Caco-2 (cell line): ENCODE measurements at regions not wholly inside any gene's neighbourhood (a gene's known extent, or its start where the extent isn't known, plus 50 kb on each side); places are given as distances from the start of the nearest gene placed in this dataset.

ENCODE experiments used
- BruUV-seq: library from RNA; stranded (reverse); fragments of 400-500 nt; replicated peaks from 2 replicates; lab custom pipeline; 2021; lab: Mats Ljungman, UMichigan
- CTCF ChIA-PET: fragments of 300-600 bp; sonication (Branson Sonifier 250); formaldehyde crosslinking; loops from one replicate; lab custom pipeline; 2022; ENCODE audit warnings: antibody characterized with exemption; lab: Charles Lee
- POLR2A ChIA-PET: fragments of 300-600 bp; sonication (Branson Sonifier 250); formaldehyde crosslinking; loops from one replicate; lab custom pipeline; 2022; ENCODE audit warnings: antibody characterized with exemption; lab: Charles Lee
- DNase-seq, 2 experiments: peaks; one replicate each; pipeline versions ENCODE4 v3.0.0 to v3.0.0-alpha.2; 2020 to 2022
- H3K27me3 ChIP-seq: replicated peaks from 2 replicates; pipeline ENCODE4 v1.6.0; 2011; ENCODE audit warnings: low read length; ENCODE audit not compliant: control insufficient read depth, insufficient read depth
- H3K36me3 ChIP-seq: 2 replicates; pipeline ENCODE4 v1.5.1; 2011; ENCODE audit warnings: low read length; ENCODE audit not compliant: control insufficient read depth, insufficient read depth
- H3K4me1 ChIP-seq: fragments of 250-450 bp; sonication (Bioruptor Pico); 2 replicates; pipeline ENCODE4 v1.5.1; 2020; ENCODE audit warnings: mild to moderate bottlenecking
- H3K4me3 ChIP-seq: 2 replicates; pipeline ENCODE4 v1.5.1; 2011; ENCODE audit warnings: low read depth, mild to moderate bottlenecking, control low read depth, low read length
- H3K9me3 ChIP-seq: fragments of 250-450 bp; sonication (Bioruptor Pico); 2 replicates; pipeline ENCODE4 v1.5.1; 2020; ENCODE audit warnings: mild to moderate bottlenecking, moderate library complexity
- H3K27ac Mint-ChIP-seq: one replicate; pipeline ENCODE4 v1.8.0; 2022; ENCODE audit warnings: mixed read lengths; ENCODE audit not compliant: unreplicated experiment
- H3K27me3 Mint-ChIP-seq: one replicate; pipeline ENCODE4 v1.8.0; 2022; ENCODE audit warnings: mixed read lengths; ENCODE audit not compliant: insufficient read depth, unreplicated experiment
- H3K36me3 Mint-ChIP-seq: one replicate; pipeline ENCODE4 v1.8.0; 2022; ENCODE audit warnings: mild to moderate bottlenecking, mixed read lengths; ENCODE audit not compliant: insufficient read depth, unreplicated experiment
- H3K4me1 Mint-ChIP-seq: one replicate; pipeline ENCODE4 v1.8.0; 2022; ENCODE audit warnings: low read depth, mixed read lengths; ENCODE audit not compliant: unreplicated experiment
- H3K4me3 Mint-ChIP-seq: one replicate; pipeline ENCODE4 v1.8.0; 2022; ENCODE audit warnings: mild to moderate bottlenecking, moderate library complexity, mixed read lengths; ENCODE audit not compliant: unreplicated experiment
- H3K9me3 Mint-ChIP-seq: one replicate; pipeline ENCODE4 v1.8.0; 2022; ENCODE audit warnings: mixed read lengths; ENCODE audit not compliant: unreplicated experiment
- intact Hi-C: fragments of 100-400 bp; cut with micrococcal nuclease; formaldehyde crosslinking; loops from one replicate; pipeline ENCODE4 v1.10.0; 2022; ENCODE audit not compliant: unreplicated experiment
- TF ChIP-seq, protein P1 (sequence below), 2 experiments: fragments of 200-600 bp in 1 of 2; IDR thresholded peaks; 1 replicate in 1 of 2; 2 replicates in 1 of 2; pipeline versions ENCODE4 v1.5.1 to v1.8.0; 2011 to 2022; ENCODE audit warnings: antibody characterized with exemption in 1 of 2, control low read depth in 1 of 2, inconsistent platforms in 1 of 2, low read depth in 1 of 2, low read length in 1 of 2, mild to moderate bottlenecking in 1 of 2, moderate library complexity in 1 of 2; ENCODE audit not compliant: insufficient read depth in 1 of 2, severe bottlenecking in 1 of 2, unreplicated experiment in 1 of 2

DNA sequence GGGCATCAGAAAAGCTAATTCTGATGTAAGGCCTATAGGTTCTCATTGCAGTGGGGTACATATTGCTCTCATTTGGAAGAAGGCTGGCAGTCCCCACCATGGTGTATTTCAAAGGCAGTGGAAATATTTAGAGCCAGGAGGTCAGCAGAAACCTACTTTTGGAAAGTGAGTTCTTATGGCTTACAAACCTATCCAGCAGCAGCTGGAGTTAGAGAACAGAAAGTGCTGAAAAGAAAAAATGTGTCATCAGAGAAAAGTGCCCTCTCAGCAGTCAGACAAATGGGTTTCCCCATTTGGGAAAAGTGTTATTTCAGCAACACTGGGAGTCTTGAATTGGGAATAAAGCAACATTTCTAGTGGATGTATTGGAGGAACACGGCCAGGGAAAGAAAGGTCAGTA, 105.7 kb upstream of the IGFBP3 start:
- H3K36me3 Mint-ChIP-seq, result no peaks in the 10 kb centered on the region
- H3K4me3 Mint-ChIP-seq, result no peak overlapping the region
- H3K4me1 ChIP-seq, result peaks cover 14% of the 10 kb centered on the region
- BruUV-seq, result no TSS peak
- ChIA-PET POLR2A (no interaction called here), CTCF (no interaction called here)
- H3K27ac Mint-ChIP-seq, result no peak overlapping the region
- no peaks in the 10 kb centered on the region for H3K27me3 ChIP-seq
- H3K27me3 Mint-ChIP-seq, result no peaks in the 10 kb centered on the region
- no peak for DNase-seq
- no peaks in the 10 kb centered on the region for H3K36me3 ChIP-seq
- intact Hi-C loops, result loop anchor here (10.0 kb wide), 1 partner anchor 118 kb away; no protein-coding TSS in a partner anchor
- no peaks in the 10 kb centered on the region for H3K9me3 Mint-ChIP-seq
- H3K9me3 ChIP-seq, result no peaks in the 10 kb centered on the region
- no peak overlapping the region for H3K4me3 ChIP-seq
- H3K4me1 Mint-ChIP-seq, result peaks cover 8% of the 10 kb centered on the region
- TF ChIP-seq, protein P1, sequence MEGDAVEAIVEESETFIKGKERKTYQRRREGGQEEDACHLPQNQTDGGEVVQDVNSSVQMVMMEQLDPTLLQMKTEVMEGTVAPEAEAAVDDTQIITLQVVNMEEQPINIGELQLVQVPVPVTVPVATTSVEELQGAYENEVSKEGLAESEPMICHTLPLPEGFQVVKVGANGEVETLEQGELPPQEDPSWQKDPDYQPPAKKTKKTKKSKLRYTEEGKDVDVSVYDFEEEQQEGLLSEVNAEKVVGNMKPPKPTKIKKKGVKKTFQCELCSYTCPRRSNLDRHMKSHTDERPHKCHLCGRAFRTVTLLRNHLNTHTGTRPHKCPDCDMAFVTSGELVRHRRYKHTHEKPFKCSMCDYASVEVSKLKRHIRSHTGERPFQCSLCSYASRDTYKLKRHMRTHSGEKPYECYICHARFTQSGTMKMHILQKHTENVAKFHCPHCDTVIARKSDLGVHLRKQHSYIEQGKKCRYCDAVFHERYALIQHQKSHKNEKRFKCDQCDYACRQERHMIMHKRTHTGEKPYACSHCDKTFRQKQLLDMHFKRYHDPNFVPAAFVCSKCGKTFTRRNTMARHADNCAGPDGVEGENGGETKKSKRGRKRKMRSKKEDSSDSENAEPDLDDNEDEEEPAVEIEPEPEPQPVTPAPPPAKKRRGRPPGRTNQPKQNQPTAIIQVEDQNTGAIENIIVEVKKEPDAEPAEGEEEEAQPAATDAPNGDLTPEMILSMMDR (IDR thresholded peaks at IDR 0.05; ENCODE audit: insufficient read depth in 1 of 2, low read depth in 1 of 2, low read length in 1 of 2, severe bottlenecking in 1 of 2, unreplicated experiment in 1 of 2), result no peak

DNA sequence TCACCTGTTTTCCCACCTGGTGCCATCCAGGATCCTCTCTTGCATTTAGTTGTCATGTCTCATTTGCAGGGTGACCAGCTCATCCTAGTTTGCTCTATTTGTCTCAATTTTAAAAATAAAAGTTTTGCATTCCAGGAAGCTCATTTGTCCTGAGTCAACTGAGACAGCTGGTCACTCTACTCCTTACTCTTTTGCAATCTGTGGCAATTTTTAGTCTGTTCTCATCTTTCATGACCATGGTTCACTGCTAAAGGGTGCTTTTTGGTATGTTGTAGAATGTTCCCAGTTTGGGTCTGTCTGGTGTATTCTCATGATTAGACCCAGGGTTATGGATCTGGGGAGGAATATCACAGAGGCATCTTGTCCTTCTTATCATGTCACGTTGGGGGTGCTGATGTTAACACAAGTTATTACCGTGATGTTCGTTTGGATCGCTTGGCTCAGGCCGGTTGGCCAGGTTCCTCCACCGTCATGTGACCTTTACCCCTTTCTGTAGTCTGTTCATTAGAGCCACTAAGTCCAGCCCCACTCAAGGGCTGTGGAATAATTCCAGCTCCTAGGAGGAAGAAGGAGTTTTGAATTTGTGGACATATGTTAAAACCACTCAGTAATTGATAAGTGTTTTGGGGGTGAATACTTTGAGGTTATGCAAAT, 103.3 kb upstream of the IGFBP3 start:
- POLR2A ChIA-PET, result no interaction called here

DNA sequence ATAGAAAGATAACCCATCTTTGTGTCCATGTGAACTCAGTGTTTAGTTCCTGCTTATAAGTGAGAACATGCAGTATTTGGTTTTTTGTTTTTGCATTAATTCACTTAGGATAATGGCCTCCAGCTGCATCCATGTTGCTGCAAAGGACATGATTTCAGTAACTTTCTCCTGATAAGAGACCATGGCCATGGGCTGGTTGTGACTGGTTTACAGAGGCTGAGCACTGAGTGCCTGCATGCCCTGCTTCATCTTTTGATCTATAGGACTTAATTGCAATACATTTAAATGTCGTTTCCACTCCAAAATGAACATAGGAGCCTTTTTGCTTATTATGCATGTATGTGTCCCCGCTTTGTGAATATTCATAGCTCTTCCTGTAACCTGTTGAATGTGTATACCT, 101.3 kb upstream of the IGFBP3 start:
- no peaks in the 10 kb centered on the region for H3K9me3 Mint-ChIP-seq
- H3K27ac Mint-ChIP-seq, result no peak overlapping the region
- POLR2A ChIA-PET, result no interaction called here
- no peaks in the 10 kb centered on the region for H3K36me3 Mint-ChIP-seq
- no peaks in the 10 kb centered on the region for H3K4me1 Mint-ChIP-seq
- intact Hi-C loops, result loop anchor here (10.0 kb wide), 1 partner anchor 122 kb away; no protein-coding TSS in a partner anchor
- Histone ChIP-seq H3K27me3 (no peaks in the 10 kb centered on the region), H3K4me3 (no peak overlapping the region), H3K4me1 (0 out of 2 replicates have a peak, but pooled peaks cover 4% of the 10 kb centered on the region), H3K9me3 (no peaks in the 10 kb centered on the region; the same call in 1 of the 2 replicates), H3K36me3 (no peaks in the 10 kb centered on the region)
- DNase-seq, result no peak
- CTCF ChIA-PET, result no interaction called here
- no peak overlapping the region for H3K4me3 Mint-ChIP-seq
- no TSS peak for BruUV-seq
- TF ChIP-seq, protein P1 (IDR thresholded peaks at IDR 0.05; ENCODE audit: insufficient read depth in 1 of 2, low read depth in 1 of 2, low read length in 1 of 2, severe bottlenecking in 1 of 2, unreplicated experiment in 1 of 2), result no peak
- peaks cover 3% of the 10 kb centered on the region for H3K27me3 Mint-ChIP-seq

More for the DNA sequence above, 103.3 kb upstream of the IGFBP3 start:
- Histone ChIP-seq H3K4me3 (no peak overlapping the region), H3K4me1 (peaks cover 9% of the 10 kb centered on the region), H3K9me3 (no peaks in the 10 kb centered on the region; the same call in 1 of the 2 replicates), H3K27me3 (no peaks in the 10 kb centered on the region), H3K36me3 (no peaks in the 10 kb centered on the region)
- DNase-seq, result peak in 1 of 2 experiments; percentile 12
- H3K36me3 Mint-ChIP-seq, result no peaks in the 10 kb centered on the region
- intact Hi-C loops, result loop anchor here (10.0 kb wide), 1 partner anchor 120 kb away; no protein-coding TSS in a partner anchor
- H3K4me1 Mint-ChIP-seq, result peaks cover 5% of the 10 kb centered on the region
- no peak overlapping the region for H3K4me3 Mint-ChIP-seq
- CTCF ChIA-PET, result no interaction called here
- no peak overlapping the region for H3K27ac Mint-ChIP-seq
- peaks cover 3% of the 10 kb centered on the region for H3K27me3 Mint-ChIP-seq
- TF ChIP-seq, protein P1 (IDR thresholded peaks at IDR 0.05; ENCODE audit: insufficient read depth in 1 of 2, low read depth in 1 of 2, low read length in 1 of 2, severe bottlenecking in 1 of 2, unreplicated experiment in 1 of 2), result no peak
- no TSS peak for BruUV-seq
- H3K9me3 Mint-ChIP-seq, result no peaks in the 10 kb centered on the region
